GM23338 (cell line): ENCODE measurements at regions not wholly inside any gene's neighbourhood (a gene's known extent, or its start where the extent isn't known, plus 50 kb on each side); places are given as distances from the start of the nearest gene placed in this dataset.

Experiments used
- ATAC-seq: fragments of 200-7000 bp; cut with Tn5 transposase; 3 replicates; pipeline ENCODE4 v1.9.1; 2020
- DNase-seq: peaks from one replicate; pipeline ENCODE4 v3.0.0-alpha.2; 2015; ENCODE audit warnings: low spot score
- H2AFZ ChIP-seq: fragments of 200-600 bp; sonication (generic); 2 replicates; pipeline ENCODE4 v1.8.0; 2016; ENCODE audit warnings: antibody characterized with exemption, mild to moderate bottlenecking, moderate library complexity
- H3F3A ChIP-seq: fragments of 200-600 bp; sonication (generic); replicated peaks from 2 replicates; pipeline ENCODE4 v1.8.0; 2017; ENCODE audit warnings: antibody characterized with exemption, mixed run types, low read depth
- H3K27ac ChIP-seq: fragments of 200-600 bp; sonication (generic); 2 replicates; pipeline ENCODE4 v1.6.1; 2016; ENCODE audit warnings: low read depth
- H3K27me3 ChIP-seq: fragments of 200-600 bp; sonication (generic); 2 replicates; pipeline ENCODE4 v1.8.0; 2016; ENCODE audit warnings: mild to moderate bottlenecking, mixed run types, moderate library complexity; ENCODE audit not compliant: insufficient read depth
- H3K36me3 ChIP-seq: fragments of 200-600 bp; sonication (generic); 2 replicates; pipeline ENCODE4 v1.8.0; 2016; ENCODE audit warnings: mild to moderate bottlenecking; ENCODE audit not compliant: insufficient read depth
- H3K4me1 ChIP-seq: fragments of 200-600 bp; sonication (generic); 2 replicates; pipeline ENCODE4 v1.8.0; 2016; ENCODE audit warnings: mild to moderate bottlenecking, moderate library complexity; ENCODE audit not compliant: insufficient read depth
- H3K4me2 ChIP-seq: fragments of 200-600 bp; sonication (generic); 2 replicates; pipeline ENCODE4 v1.7.1; 2017; ENCODE audit warnings: mixed run types
- H3K4me3 ChIP-seq: fragments of 200-600 bp; sonication (generic); 2 replicates; pipeline ENCODE4 v1.6.1; 2016; ENCODE audit warnings: mixed run types
- H3K79me2 ChIP-seq: fragments of 200-600 bp; sonication (generic); replicated peaks from 2 replicates; pipeline ENCODE4 v1.8.0; 2017; ENCODE audit warnings: mild to moderate bottlenecking; ENCODE audit not compliant: insufficient read depth
- H3K9me2 ChIP-seq: fragments of 200-600 bp; sonication (generic); 2 replicates; pipeline ENCODE4 v1.8.0; 2017; ENCODE audit not compliant: insufficient read depth
- H4K20me1 ChIP-seq: fragments of 200-600 bp; sonication (generic); replicated peaks from 2 replicates; pipeline ENCODE4 v1.8.0; 2017; ENCODE audit warnings: mild to moderate bottlenecking; ENCODE audit not compliant: insufficient read depth
- H3K27ac Mint-ChIP-seq: 2 replicates; pipeline ENCODE4 v1.8.0; 2020; ENCODE audit warnings: inconsistent platforms, mild to moderate bottlenecking, moderate library complexity, mixed read lengths
- H3K27me3 Mint-ChIP-seq: 3 replicates; pipeline ENCODE4 v1.8.0; 2022; ENCODE audit warnings: low read depth, mild to moderate bottlenecking, moderate library complexity, mixed read lengths, inconsistent platforms; ENCODE audit not compliant: insufficient read depth, poor library complexity
- H3K36me3 Mint-ChIP-seq: 3 replicates; pipeline ENCODE4 v1.8.0; 2021; ENCODE audit warnings: low read depth, mild to moderate bottlenecking, inconsistent platforms, moderate library complexity, mixed read lengths
- H3K4me1 Mint-ChIP-seq: 3 replicates; pipeline ENCODE4 v1.8.0; 2020; ENCODE audit warnings: mild to moderate bottlenecking, inconsistent platforms, mixed read lengths
- H3K4me3 Mint-ChIP-seq: 3 replicates; pipeline ENCODE4 v1.8.0; 2021; ENCODE audit warnings: moderate library complexity, mild to moderate bottlenecking, inconsistent platforms, mixed read lengths
- H3K9me3 Mint-ChIP-seq: 3 replicates; pipeline ENCODE4 v1.8.0; 2020; ENCODE audit warnings: moderate library complexity, mild to moderate bottlenecking, inconsistent platforms, mixed read lengths
- CREB1 ChIP-seq: fragments of 250-450 bp; sonication (Bioruptor Pico); IDR thresholded peaks from 2 replicates; pipeline ENCODE4 v1.5.0; 2020; ENCODE audit warnings: low read depth, mild to moderate bottlenecking, moderate library complexity
- ETS1 ChIP-seq: IDR thresholded peaks from 2 replicates; pipeline ENCODE4 v1.6.1; 2016; ENCODE audit warnings: antibody characterized with exemption
- EZH2 ChIP-seq: fragments of 200-600 bp; sonication (generic); IDR thresholded peaks from one replicate; pipeline ENCODE4 v1.8.0; 2017; ENCODE audit warnings: antibody characterized with exemption, mild to moderate bottlenecking, low read depth; ENCODE audit not compliant: unreplicated experiment
- EZH2phosphoT487 ChIP-seq: fragments of 200-600 bp; sonication (generic); IDR thresholded peaks from one replicate; pipeline ENCODE4 v1.8.1; 2018; ENCODE audit warnings: antibody characterized with exemption; ENCODE audit not compliant: unreplicated experiment
- JUNB ChIP-seq: IDR thresholded peaks from one replicate; pipeline ENCODE4 v1.6.1; 2016; ENCODE audit warnings: antibody characterized with exemption; ENCODE audit not compliant: unreplicated experiment
- NANOG ChIP-seq: IDR thresholded peaks from 2 replicates; pipeline ENCODE4 v1.6.1; 2016; ENCODE audit warnings: antibody characterized with exemption, borderline replicate concordance
- POLR2AphosphoS5 ChIP-seq: IDR thresholded peaks from 2 replicates; pipeline ENCODE4 v1.6.1; 2016; ENCODE audit warnings: antibody characterized with exemption, low read depth
- STAT1 ChIP-seq: IDR thresholded peaks from one replicate; pipeline ENCODE4 v1.6.1; 2016; ENCODE audit warnings: antibody characterized with exemption; ENCODE audit not compliant: unreplicated experiment
- ZNF114 ChIP-seq: fragments of 250-450 bp; sonication (Bioruptor Pico); IDR thresholded peaks from 2 replicates; pipeline ENCODE4 v1.5.0; 2020; ENCODE audit warnings: mild to moderate bottlenecking, moderate library complexity
- ZNF331 ChIP-seq: fragments of 250-450 bp; sonication (Bioruptor Pico); IDR thresholded peaks from 2 replicates; pipeline ENCODE4 v1.5.0; 2020; ENCODE audit warnings: low read depth, mild to moderate bottlenecking, moderate library complexity
- TF ChIP-seq, protein P1 (sequence below), 2 experiments: fragments of 200-600 bp in 1 of 2; sonication (generic) in 1 of 2; conservative IDR thresholded peaks; 2 replicates each; pipeline versions ENCODE4 v1.5.1 to v1.6.1; 2016 to 2017; ENCODE audit warnings: antibody characterized with exemption in 2 of 2, low read depth in 2 of 2, mild to moderate bottlenecking in 2 of 2, moderate library complexity in 1 of 2

GRCh38 chr17:74126179-74126900, 77.1 kb upstream of the RPL38 start:
- Mint-ChIP-seq H3K36me3 (peaks cover 3% of the 10 kb centered on the region; the same call in 2 of the 3 replicates), H3K27me3 (peaks cover 4% of the 10 kb centered on the region), H3K9me3 (peaks cover 7% of the 10 kb centered on the region; the same call in 2 of the 3 replicates), H3K4me3 (no peak overlapping the region), H3K4me1 (peaks cover 10% of the 10 kb centered on the region), H3K27ac (no peak overlapping the region)
- Histone ChIP-seq H3K4me3 (no peak overlapping the region), H3K36me3 (no peaks in the 10 kb centered on the region), H3K27me3 (no peaks in the 10 kb centered on the region), H4K20me1 (no peaks in the 10 kb centered on the region), H2AFZ (no peak overlapping the region), H3K4me1 (no peaks in the 10 kb centered on the region), H3F3A (no peaks in the 10 kb centered on the region), H3K4me2 (no peak overlapping the region), H3K27ac (no peak overlapping the region), H3K9me2 (no peaks in the 10 kb centered on the region), H3K79me2 (no peaks in the 10 kb centered on the region)
- no peak for ATAC-seq
- DNase-seq, result no peak
- TF ChIP-seq POLR2AphosphoS5 (no peak), JUNB (no peak), STAT1 (no peak), NANOG (no peak), ETS1 (no peak)

DNA sequence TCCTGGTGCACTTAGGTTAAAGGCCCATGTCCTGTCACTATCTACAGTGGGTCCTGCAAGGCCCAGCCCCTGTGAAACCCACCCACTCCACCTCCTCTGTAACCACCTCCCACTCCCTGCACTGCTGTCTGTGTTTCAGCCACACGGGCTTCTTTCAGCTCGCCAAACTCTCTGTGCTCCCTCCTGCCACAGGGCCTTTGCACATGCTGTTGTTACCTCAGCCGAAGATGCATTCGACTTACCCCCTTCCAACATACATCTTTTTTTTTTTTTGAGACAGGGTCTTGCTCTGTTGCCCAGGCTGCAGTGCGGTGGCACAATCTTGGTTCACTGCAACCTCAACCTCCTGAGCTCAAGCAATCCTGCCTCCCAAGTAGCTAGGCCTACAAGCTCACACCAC, 76.5 kb upstream of the RPL38 start:
- Mint-ChIP-seq H3K36me3 (no peaks in the 10 kb centered on the region; the same call in 2 of the 3 replicates), H3K27me3 (peaks cover 4% of the 10 kb centered on the region), H3K27ac (no peak overlapping the region), H3K9me3 (peaks cover 4% of the 10 kb centered on the region; the same call in 2 of the 3 replicates), H3K4me3 (no peak overlapping the region), H3K4me1 (peaks cover 10% of the 10 kb centered on the region)
- Histone ChIP-seq H2AFZ (no peak overlapping the region), H3K27ac (no peak overlapping the region), H3F3A (no peaks in the 10 kb centered on the region), H3K4me3 (no peak overlapping the region), H3K27me3 (no peaks in the 10 kb centered on the region), H3K79me2 (no peaks in the 10 kb centered on the region), H3K4me1 (no peaks in the 10 kb centered on the region), H3K36me3 (no peaks in the 10 kb centered on the region), H4K20me1 (no peaks in the 10 kb centered on the region), H3K4me2 (no peak overlapping the region), H3K9me2 (no peaks in the 10 kb centered on the region)
- no peak for DNase-seq
- ATAC-seq, result no peak
- TF ChIP-seq EZH2 (no peak), ETS1 (no peak), NANOG (no peak), STAT1 (no peak), EZH2phosphoT487 (no peak), CREB1 (no peak), POLR2AphosphoS5 (no peak), ZNF331 (no peak), ZNF114 (CRISPR knock-in tag) (no peak)
- TF ChIP-seq, protein P1, sequence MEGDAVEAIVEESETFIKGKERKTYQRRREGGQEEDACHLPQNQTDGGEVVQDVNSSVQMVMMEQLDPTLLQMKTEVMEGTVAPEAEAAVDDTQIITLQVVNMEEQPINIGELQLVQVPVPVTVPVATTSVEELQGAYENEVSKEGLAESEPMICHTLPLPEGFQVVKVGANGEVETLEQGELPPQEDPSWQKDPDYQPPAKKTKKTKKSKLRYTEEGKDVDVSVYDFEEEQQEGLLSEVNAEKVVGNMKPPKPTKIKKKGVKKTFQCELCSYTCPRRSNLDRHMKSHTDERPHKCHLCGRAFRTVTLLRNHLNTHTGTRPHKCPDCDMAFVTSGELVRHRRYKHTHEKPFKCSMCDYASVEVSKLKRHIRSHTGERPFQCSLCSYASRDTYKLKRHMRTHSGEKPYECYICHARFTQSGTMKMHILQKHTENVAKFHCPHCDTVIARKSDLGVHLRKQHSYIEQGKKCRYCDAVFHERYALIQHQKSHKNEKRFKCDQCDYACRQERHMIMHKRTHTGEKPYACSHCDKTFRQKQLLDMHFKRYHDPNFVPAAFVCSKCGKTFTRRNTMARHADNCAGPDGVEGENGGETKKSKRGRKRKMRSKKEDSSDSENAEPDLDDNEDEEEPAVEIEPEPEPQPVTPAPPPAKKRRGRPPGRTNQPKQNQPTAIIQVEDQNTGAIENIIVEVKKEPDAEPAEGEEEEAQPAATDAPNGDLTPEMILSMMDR (conservative IDR thresholded peaks at IDR 0.05; ENCODE audit: low read depth in 2 of 2), result no peak
